HCT116 (cell line): ENCODE measurements at regions not wholly inside any gene's neighbourhood (a gene's known extent, or its start where the extent isn't known, plus 50 kb on each side); places are given as distances from the start of the nearest gene placed in this dataset.

ENCODE experiments used
- ATAC-seq: fragments of 200-7000 bp; cut with Tn5 transposase; 2 replicates; pipeline ENCODE4 v1.9.1; 2020; ENCODE audit warnings: mild to moderate bottlenecking, moderate library complexity
- BruUV-seq: library from RNA; stranded (reverse); fragments of 400-500 nt; replicated peaks from 2 replicates; lab custom pipeline; 2021; lab: Mats Ljungman, UMichigan
- CTCF ChIA-PET: fragments of 300-600 bp; sonication (Branson Sonifier 250); formaldehyde crosslinking; loops from one replicate; lab custom pipeline; 2021; ENCODE audit warnings: antibody characterized with exemption; lab: Charles Lee
- POLR2A ChIA-PET: fragments of 300-600, 350-600 bp; sonication (Branson Sonifier 250); formaldehyde crosslinking; loops from one replicate; lab custom pipeline; 2021; ENCODE audit warnings: antibody characterized with exemption; lab: Charles Lee
- RAD21 ChIA-PET, 2 experiments: fragments of 300-600 bp; sonication (Branson Sonifier 250); formaldehyde crosslinking; loops; one replicate each; lab custom pipeline; 2023; ENCODE audit warnings: low total read pairs in 2 of 2; ENCODE audit not compliant: uncharacterized antibody in 2 of 2, unreplicated experiment in 2 of 2, low non-redundant PET in 1 of 2; lab: Charles Lee
- DNase-seq: peaks from one replicate; pipeline ENCODE4 v3.0.0-alpha.2; 2010; ENCODE audit warnings: low read depth, low spot score
- H2AFZ ChIP-seq: fragments of 200-600 bp; shearing (Covaris generic), sonication (generic); 2 replicates; pipeline ENCODE4 v1.6.1; 2017; ENCODE audit warnings: low read depth, mixed run types, mixed read lengths, antibody characterized with exemption, low read length; ENCODE audit not compliant: poor library complexity, severe bottlenecking
- H3K27ac ChIP-seq: 2 replicates; pipeline ENCODE4 v1.5.1; 2012; ENCODE audit warnings: low read depth, low read length
- H3K27me3 ChIP-seq: fragments of 200-600 bp; sonication (generic); 2 replicates; pipeline ENCODE4 v1.6.1; 2016; ENCODE audit warnings: mixed run types, low read length, mixed read lengths; ENCODE audit not compliant: insufficient read depth
- H3K36me3 ChIP-seq, 2 experiments: fragments of 200-500 bp in 1 of 2; fragments of 200-600 bp in 1 of 2; sonication (Bioruptor generic) in 1 of 2; sonication (generic) in 1 of 2; 2 replicates each; pipeline versions ENCODE4 v1.5.1 to v1.6.1; 2014 to 2016; ENCODE audit warnings: low read length in 2 of 2, inconsistent platforms in 1 of 2, mixed read lengths in 1 of 2, mixed run types in 1 of 2; ENCODE audit not compliant: insufficient read depth in 2 of 2, control insufficient read depth in 1 of 2
- H3K4me1 ChIP-seq, 2 experiments: fragments of 200-600 bp in 1 of 2; sonication (generic) in 1 of 2; 2 replicates each; pipeline versions ENCODE4 v1.5.1 to v1.6.1; 2012 to 2017; ENCODE audit warnings: low read length in 2 of 2, inconsistent platforms in 1 of 2, mild to moderate bottlenecking in 1 of 2, mixed read lengths in 1 of 2, mixed run types in 1 of 2, moderate library complexity in 1 of 2; ENCODE audit not compliant: insufficient read depth in 2 of 2, control insufficient read depth in 1 of 2
- H3K4me2 ChIP-seq: fragments of 200-600 bp; sonication (generic); 2 replicates; pipeline ENCODE4 v1.6.1; 2017; ENCODE audit warnings: mixed run types, low read length, mixed read lengths
- H3K4me3 ChIP-seq, 2 experiments: fragments of 200-600 bp in 1 of 2; sonication (generic) in 1 of 2; replicated peaks in 1 of 2; 2 replicates each; pipeline ENCODE4 v1.5.1; 2011 to 2016; ENCODE audit warnings: low read length in 2 of 2, control low read depth in 1 of 2, low read depth in 1 of 2, mild to moderate bottlenecking in 1 of 2, mixed read lengths in 1 of 2, mixed run types in 1 of 2
- H3K79me2 ChIP-seq: fragments of 200-600 bp; sonication (generic); 2 replicates; pipeline ENCODE4 v1.6.1; 2017; ENCODE audit warnings: mild to moderate bottlenecking, mixed run types, low read length, moderate library complexity, mixed read lengths; ENCODE audit not compliant: insufficient read depth
- H3K9ac ChIP-seq: fragments of 200-600 bp; sonication (generic); 2 replicates; pipeline ENCODE4 v1.6.1; 2016; ENCODE audit warnings: low read length, mixed read lengths
- H3K9me2 ChIP-seq: fragments of 200-600 bp; sonication (generic), shearing (Covaris generic); 2 replicates; pipeline ENCODE4 v1.6.1; 2017; ENCODE audit warnings: mixed run types, mild to moderate bottlenecking, moderate library complexity; ENCODE audit not compliant: insufficient read depth
- H3K9me3 ChIP-seq, 2 experiments: fragments of 200-500 bp in 1 of 2; fragments of 200-600 bp in 1 of 2; sonication (Bioruptor generic) in 1 of 2; sonication (generic) in 1 of 2; 2 replicates each; pipeline ENCODE4 v1.6.1; 2014 to 2017; ENCODE audit warnings: low read length in 2 of 2, mixed read lengths in 2 of 2, inconsistent platforms in 1 of 2, low read depth in 1 of 2, mild to moderate bottlenecking in 1 of 2, mixed run types in 1 of 2, moderate library complexity in 1 of 2; ENCODE audit not compliant: control insufficient read depth in 1 of 2, insufficient read depth in 1 of 2
- H4K20me1 ChIP-seq: fragments of 200-600 bp; sonication (generic), shearing (Covaris generic); 2 replicates; pipeline ENCODE4 v1.6.1; 2017; ENCODE audit warnings: mixed run types, mild to moderate bottlenecking, moderate library complexity; ENCODE audit not compliant: insufficient read depth
- ELF1 ChIP-seq: IDR thresholded peaks from 2 replicates; pipeline ENCODE4 v1.6.1; 2012; ENCODE audit warnings: low read depth, borderline replicate concordance
- FOSL1 ChIP-seq: IDR thresholded peaks from 2 replicates; pipeline ENCODE4 v1.6.1; 2012; ENCODE audit warnings: low read depth
- SIN3A ChIP-seq: IDR thresholded peaks from 2 replicates; pipeline ENCODE4 v1.6.1; 2012; ENCODE audit warnings: low read depth
- ZFX ChIP-seq: fragments of 450-650 bp; IDR thresholded peaks from 2 replicates; pipeline ENCODE4 v1.6.1; 2017
- ZNF274 ChIP-seq: fragments of 200-500 bp; sonication (Bioruptor generic); IDR thresholded peaks from 2 replicates; pipeline ENCODE4 v1.6.1; 2014; ENCODE audit warnings: mild to moderate bottlenecking, low read depth, low read length, inconsistent platforms
- intact Hi-C: fragments of 100-400 bp; cut with micrococcal nuclease; formaldehyde crosslinking; loops from 2 replicates; pipeline ENCODE4 v1.10.0; 2022
- TF ChIP-seq, protein P1 (sequence below): IDR thresholded peaks from 2 replicates; pipeline ENCODE4 v1.6.1; 2012
- TF ChIP-seq, protein P2 (sequence below): IDR thresholded peaks from 2 replicates; pipeline ENCODE4 v1.6.1; 2012

DNA sequence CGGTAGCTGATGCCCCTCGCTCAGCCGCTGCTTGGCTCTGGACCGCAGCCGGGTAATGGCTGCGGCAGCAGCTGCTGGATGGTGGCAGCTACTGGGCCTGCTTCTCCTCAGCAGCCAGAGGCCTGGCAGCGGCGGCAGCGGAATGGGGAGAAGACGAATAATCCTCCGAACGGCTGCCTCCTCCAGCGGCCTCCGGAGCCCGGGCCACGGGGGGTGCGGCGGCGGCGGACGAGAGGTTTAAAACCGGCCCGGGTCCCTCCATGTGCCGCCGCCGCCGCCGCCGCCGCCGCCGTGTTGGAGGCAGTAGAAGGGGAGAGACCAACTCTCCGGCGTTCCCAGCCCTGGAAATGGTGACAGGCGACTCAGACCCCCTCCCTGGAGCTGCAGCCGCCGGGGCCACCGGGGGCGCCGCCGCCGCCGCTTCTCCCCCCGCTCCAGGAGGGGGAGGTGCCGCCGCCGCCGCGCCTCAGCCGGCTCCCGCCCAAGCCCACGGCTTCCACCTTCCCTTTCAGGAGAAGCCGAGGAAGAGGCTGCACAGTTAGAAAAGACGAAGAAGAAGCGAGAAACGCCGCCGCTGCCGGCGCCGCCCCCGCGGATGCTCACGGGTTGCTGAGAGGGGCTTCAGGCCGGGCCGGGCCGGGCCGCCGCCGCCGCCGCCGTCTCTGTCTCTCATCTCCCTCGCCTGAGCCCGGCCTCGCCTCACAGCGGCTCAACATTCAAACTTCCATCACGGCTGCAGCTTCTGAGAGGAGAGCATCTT is 118.4 kb upstream of the PRSS3 start:
- H3K4me3 ChIP-seq, result no peak overlapping the region
- no peaks in the 10 kb centered on the region for H3K27me3 ChIP-seq
- no peaks in the 10 kb centered on the region for H3K9me3 ChIP-seq
- H3K36me3 ChIP-seq, result no peaks in the 10 kb centered on the region
- BruUV-seq, result no TSS peak
- H3K9ac ChIP-seq, result no peak overlapping the region
- no peak overlapping the region for H3K4me2 ChIP-seq
- DNase-seq (no peak), ATAC-seq (no peak)
- CTCF ChIA-PET, result no interaction called here
- no peaks in the 10 kb centered on the region for H3K4me1 ChIP-seq
- no peaks in the 10 kb centered on the region for H3K79me2 ChIP-seq
- H3K27ac ChIP-seq, result no peak overlapping the region
- RAD21 ChIA-PET, result no interaction called here
- no peak overlapping the region for H2AFZ ChIP-seq
- H4K20me1 ChIP-seq, result no peaks in the 10 kb centered on the region
- no peaks in the 10 kb centered on the region for H3K9me2 ChIP-seq
- intact Hi-C loops, result no loop called here
- TF ChIP-seq FOSL1, result no peak
- TF ChIP-seq, all 23 proteins: peak for 0
- POLR2A ChIA-PET, result no interaction called here

DNA sequence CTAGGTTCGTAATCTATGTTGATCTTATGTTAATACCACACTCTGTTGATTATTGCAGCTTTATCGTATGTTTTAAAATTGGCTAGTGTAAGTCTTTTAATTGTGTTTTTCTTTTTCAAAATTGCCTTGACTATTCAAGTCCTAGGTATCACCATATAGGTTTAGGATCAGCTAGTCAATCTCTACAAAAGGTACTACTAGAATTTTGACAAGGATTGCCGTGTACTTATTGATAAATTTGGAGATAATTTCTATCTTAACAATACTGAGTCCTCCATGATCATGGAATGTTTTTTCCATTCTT is 117.9 kb upstream of the PRSS3 start:
- no peaks in the 10 kb centered on the region for H3K9me3 ChIP-seq
- no peaks in the 10 kb centered on the region for H3K36me3 ChIP-seq
- no peaks in the 10 kb centered on the region for H3K79me2 ChIP-seq
- H3K4me1 ChIP-seq, result no peaks in the 10 kb centered on the region
- DNase-seq (no peak), ATAC-seq (no peak)
- no peaks in the 10 kb centered on the region for H3K27me3 ChIP-seq
- H3K27ac ChIP-seq, result no peak overlapping the region
- H3K4me3 ChIP-seq, result no peak overlapping the region
- no peaks in the 10 kb centered on the region for H3K9me2 ChIP-seq
- no peak overlapping the region for H2AFZ ChIP-seq
- no peak overlapping the region for H3K9ac ChIP-seq
- TF ChIP-seq, protein P1, sequence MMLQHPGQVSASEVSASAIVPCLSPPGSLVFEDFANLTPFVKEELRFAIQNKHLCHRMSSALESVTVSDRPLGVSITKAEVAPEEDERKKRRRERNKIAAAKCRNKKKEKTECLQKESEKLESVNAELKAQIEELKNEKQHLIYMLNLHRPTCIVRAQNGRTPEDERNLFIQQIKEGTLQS, result no peak
- TF ChIP-seq ELF1 (no peak), SIN3A (no peak), ZFX (no peak), ZNF274 (no peak)
- TF ChIP-seq, protein P2, sequence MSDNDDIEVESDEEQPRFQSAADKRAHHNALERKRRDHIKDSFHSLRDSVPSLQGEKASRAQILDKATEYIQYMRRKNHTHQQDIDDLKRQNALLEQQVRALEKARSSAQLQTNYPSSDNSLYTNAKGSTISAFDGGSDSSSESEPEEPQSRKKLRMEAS, result no peak
- no TSS peak for BruUV-seq
- RAD21 ChIA-PET, result no interaction called here
- CTCF ChIA-PET, result no interaction called here
- H3K4me2 ChIP-seq, result no peak overlapping the region
- POLR2A ChIA-PET, result no interaction called here
- intact Hi-C loops, result no loop called here
- no peaks in the 10 kb centered on the region for H4K20me1 ChIP-seq
